Brain microvascular endothelial cell (primary cell): ENCODE measurements at regions not wholly inside any gene's neighbourhood (a gene's known extent, or its start where the extent isn't known, plus 50 kb on each side); places are given as distances from the start of the nearest gene placed in this dataset.

Source experiments
- DNase-seq: peaks from one replicate; pipeline ENCODE4 v3.0.0-alpha.2; 2020
- H3K27ac ChIP-seq: fragments of 250-450 bp; sonication (Bioruptor Pico); 2 replicates; pipeline ENCODE4 v1.5.1; 2020; ENCODE audit warnings: mild to moderate bottlenecking, moderate library complexity
- H3K27me3 ChIP-seq: fragments of 250-450 bp; sonication (Bioruptor Pico); replicated peaks from 2 replicates; pipeline ENCODE4 v1.5.1; 2020; ENCODE audit warnings: mild to moderate bottlenecking
- H3K36me3 ChIP-seq: fragments of 250-450 bp; sonication (Bioruptor Pico); replicated peaks from 2 replicates; pipeline ENCODE4 v1.5.1; 2020; ENCODE audit warnings: mild to moderate bottlenecking
- H3K4me3 ChIP-seq: 2 replicates; pipeline ENCODE4 v1.5.1; 2011; ENCODE audit warnings: low read depth, mild to moderate bottlenecking, control low read depth, low read length, moderate library complexity
- in situ Hi-C: cut with HindIII; loops from 2 replicates; pipeline ENCODE4 v1.10.0; 2017; ENCODE audit warnings: low sequenced_read_pairs, low pct_ligation_motif_present
- TF ChIP-seq, protein P1 (sequence below): IDR thresholded peaks from 2 replicates; pipeline ENCODE4 v1.5.1; 2011; ENCODE audit warnings: low read depth, mild to moderate bottlenecking, moderate library complexity, low read length, control low read depth, inconsistent platforms; ENCODE audit errors: missing control alignments

- no peaks in the 10 kb centered on the region for H3K27me3 ChIP-seq
- DNase-seq: no peak
- no peak overlapping the region for H3K27ac ChIP-seq
- TF ChIP-seq, protein P1, sequence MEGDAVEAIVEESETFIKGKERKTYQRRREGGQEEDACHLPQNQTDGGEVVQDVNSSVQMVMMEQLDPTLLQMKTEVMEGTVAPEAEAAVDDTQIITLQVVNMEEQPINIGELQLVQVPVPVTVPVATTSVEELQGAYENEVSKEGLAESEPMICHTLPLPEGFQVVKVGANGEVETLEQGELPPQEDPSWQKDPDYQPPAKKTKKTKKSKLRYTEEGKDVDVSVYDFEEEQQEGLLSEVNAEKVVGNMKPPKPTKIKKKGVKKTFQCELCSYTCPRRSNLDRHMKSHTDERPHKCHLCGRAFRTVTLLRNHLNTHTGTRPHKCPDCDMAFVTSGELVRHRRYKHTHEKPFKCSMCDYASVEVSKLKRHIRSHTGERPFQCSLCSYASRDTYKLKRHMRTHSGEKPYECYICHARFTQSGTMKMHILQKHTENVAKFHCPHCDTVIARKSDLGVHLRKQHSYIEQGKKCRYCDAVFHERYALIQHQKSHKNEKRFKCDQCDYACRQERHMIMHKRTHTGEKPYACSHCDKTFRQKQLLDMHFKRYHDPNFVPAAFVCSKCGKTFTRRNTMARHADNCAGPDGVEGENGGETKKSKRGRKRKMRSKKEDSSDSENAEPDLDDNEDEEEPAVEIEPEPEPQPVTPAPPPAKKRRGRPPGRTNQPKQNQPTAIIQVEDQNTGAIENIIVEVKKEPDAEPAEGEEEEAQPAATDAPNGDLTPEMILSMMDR: no peak
- in situ Hi-C loops: no loop called here
- no peaks in the 10 kb centered on the region for H3K36me3 ChIP-seq
- no peak overlapping the region for H3K4me3 ChIP-seq
These were observed 443.3 kb downstream of the MN1 start for GRCh38 chr22:27358096-27358870.

GRCh38 chr22:27370269-27370668 lies 431.3 kb downstream of the MN1 start:
- TF ChIP-seq, protein P1: no peak
- Histone ChIP-seq H3K27ac (no peak overlapping the region), H3K4me3 (no peak overlapping the region), H3K27me3 (peaks cover 2% of the 10 kb centered on the region), H3K36me3 (no peaks in the 10 kb centered on the region)
- in situ Hi-C loops: no loop called here
- no peak for DNase-seq

DNA sequence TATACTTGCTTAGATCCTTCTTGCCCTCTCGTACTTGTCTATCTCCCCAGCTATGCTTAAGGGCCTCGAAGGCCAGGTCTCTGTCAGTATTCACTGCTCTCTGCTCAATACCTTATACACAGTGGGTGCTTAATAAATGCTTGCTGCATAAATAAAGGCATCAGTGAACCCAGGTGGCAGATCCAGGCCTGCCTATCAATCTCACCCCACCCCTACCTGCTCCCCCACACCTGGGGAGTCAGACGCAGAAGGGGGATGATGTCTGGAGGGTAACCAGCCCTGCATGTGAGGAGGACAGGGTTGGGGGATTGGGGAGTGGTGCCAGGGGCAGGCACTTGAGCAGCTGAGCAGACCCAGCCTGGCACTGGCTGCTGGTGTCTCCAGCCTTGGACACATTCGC lies 430.6 kb downstream of the MN1 start:
- TF ChIP-seq, protein P1: no peak
- no peak for DNase-seq
- in situ Hi-C loops: no loop called here
- Histone ChIP-seq H3K27ac (no peak overlapping the region), H3K27me3 (no peaks in the 10 kb centered on the region), H3K36me3 (no peaks in the 10 kb centered on the region), H3K4me3 (no peak overlapping the region)

- Histone ChIP-seq H3K27me3 (no peaks in the 10 kb centered on the region), H3K36me3 (no peaks in the 10 kb centered on the region), H3K4me3 (no peak overlapping the region), H3K27ac (no peak overlapping the region)
- TF ChIP-seq, protein P1: no peak
- in situ Hi-C loops: no loop called here
- no peak for DNase-seq
These were observed 429.2 kb downstream of the MN1 start for GRCh38 chr22:27372364-27372763.

DNA sequence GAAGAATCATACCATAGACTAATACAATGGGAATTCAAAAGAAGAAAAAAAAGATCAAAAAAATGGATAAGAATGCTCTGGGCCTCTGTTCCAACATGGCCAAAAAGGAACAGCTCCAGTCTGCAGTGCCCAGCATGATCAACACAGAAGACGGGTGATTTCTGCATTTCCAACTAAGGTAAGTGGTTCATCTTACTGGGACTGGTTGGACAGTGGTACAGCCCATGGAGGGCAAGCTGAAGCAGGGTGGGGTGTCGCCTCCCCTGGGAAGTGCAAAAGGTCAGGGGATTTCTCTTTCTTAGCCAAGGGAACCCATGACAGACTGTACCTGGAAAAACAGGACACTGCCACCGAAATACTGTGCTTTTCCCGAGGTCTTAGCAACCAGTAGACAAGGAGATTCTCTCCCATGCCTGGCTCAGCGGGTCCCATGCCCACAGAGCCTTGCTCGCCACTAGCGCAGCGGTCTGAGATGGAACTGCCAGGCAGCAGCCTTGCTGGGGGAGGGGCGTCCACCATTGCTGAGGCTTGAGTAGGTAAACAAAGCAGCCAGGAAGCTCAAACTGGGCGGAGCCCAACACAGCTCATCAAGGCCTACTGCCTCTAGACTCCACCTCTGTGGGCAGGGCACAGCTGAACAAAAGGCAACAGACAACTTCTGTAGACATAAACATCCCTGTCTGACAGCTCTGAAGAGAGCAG lies 428.4 kb downstream of the MN1 start:
- H3K4me3 ChIP-seq: no peak overlapping the region
- no peak overlapping the region for H3K27ac ChIP-seq
- in situ Hi-C loops: no loop called here
- peak; percentile 18 for DNase-seq
- TF ChIP-seq, protein P1: peak; percentile 17
- no peaks in the 10 kb centered on the region for H3K27me3 ChIP-seq
- H3K36me3 ChIP-seq: no peaks in the 10 kb centered on the region
